MV-4-11 (cell line): ENCODE measurements at regions not wholly inside any gene's neighbourhood (a gene's known extent, or its start where the extent isn't known, plus 50 kb on each side); places are given as distances from the start of the nearest gene placed in this dataset.

ENCODE experiments used
- DNase-seq: peaks from one replicate; lab custom pipeline; 2025; lab: John Stamatoyannopoulos, UW

DNA sequence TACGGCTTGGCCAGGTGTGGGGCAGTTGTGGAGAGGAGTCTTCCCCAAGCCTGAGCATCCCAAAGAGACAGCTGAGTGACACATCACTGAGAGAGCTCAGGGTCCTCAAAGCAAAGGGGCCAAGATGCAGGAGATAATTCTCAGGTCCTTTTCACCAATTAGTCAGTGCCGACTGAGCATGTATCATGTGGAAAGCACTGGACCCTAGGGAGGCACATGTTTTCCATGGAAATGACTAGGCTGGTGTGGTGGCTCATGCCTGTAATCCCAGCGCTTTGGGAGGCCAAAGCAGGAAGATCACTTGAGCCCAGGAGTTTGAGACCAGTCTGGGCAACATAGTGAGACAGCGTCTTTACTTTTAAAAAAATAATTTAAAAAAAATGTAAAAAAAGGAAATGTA, 67.3 kb upstream of the PRPS1 start:
- no peak for DNase-seq

DNA sequence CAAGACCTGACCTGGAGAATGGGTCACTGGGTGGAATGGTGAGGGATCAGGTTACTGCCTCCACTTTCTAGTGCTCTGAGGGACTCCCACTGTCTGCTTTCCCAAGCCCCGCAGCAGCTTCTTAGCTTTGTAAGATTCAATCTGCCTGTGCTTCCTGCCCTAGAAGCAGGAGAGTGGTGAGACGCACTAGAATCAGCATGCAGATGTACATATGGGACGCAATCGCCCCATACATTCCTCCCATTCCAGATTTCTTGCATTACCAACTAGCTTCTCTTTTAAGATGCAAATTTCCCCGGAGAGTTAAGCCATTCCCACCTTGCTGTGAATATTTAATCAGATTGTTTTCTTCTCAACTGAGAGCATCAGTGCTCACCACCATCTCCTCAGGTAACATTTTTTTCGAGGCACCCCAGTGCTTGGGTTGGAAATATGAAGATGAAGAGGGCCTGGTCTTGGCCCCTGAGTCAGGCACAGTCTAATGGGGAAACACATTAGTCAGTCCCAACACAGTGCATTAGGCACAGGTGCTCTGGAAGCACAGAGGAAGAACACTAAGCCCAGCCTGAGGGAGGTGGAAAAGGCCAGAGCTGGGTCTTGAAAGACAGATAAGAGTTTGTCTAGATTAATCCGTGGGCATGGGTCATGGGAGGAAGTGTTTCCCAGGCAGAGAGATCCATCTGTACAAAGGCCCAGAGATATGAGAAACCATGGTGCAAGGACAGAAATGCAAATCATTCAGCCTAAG, 66.7 kb upstream of the PRPS1 start:
- DNase-seq = no peak

DNA sequence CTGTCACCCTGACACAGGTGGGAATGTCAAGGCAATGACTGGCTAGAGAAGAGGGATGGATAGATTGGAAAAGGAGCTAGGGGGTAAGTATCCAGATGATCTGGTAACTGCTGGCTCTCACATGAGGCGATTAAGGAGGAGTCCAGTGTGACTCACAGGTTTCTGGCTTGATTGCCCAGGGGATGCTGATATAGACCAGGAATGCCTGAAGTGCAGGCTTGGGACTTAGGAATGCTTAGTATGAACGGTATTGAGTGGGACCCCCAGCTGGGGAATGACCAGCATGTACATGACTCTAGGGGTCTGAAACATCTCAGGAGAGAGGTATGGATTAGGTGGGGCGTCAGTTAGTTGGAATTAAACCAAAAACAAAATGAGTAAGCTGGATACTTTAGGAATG, 65.8 kb upstream of the PRPS1 start:
- no peak for DNase-seq

DNA sequence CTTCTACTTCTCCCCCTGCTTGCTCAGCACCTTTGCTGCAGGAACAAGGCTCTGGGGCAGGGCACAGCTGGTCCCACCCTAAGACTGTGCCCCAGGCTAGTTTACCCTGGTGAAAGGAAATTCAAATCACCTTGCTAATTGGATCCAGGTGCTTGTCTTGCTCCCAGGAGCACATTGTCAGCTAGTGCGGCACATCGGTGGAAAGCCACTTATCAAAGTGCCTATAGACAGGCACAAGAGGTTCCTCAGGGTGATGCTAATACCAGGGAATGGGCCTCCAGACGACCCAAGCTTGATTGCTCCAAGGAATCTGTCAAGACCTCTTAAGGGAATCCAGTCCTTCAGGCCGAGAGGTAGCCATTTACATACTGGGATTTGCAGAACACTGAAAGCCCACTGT, 64.5 kb upstream of the PRPS1 start:
- DNase-seq = no peak

DNA sequence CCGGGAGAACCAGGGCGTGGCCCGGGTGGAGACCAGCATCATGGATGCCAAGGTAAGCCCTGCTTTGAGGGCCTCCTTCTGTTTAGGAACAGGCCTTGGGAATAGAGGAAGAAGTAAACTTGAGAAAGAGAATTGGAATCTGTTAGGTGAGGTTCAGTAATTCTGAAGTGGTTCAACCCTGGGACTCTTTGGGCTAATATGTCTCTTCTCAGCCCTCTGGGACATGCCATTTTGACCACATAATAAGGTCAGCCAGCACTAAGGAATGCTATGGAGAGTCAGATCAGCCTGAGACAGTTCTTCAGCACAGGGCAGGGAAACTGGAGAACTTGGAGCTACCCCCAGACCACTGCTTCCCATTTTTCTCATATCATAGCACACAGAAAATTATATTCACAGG, 63.3 kb upstream of the PRPS1 start:
- DNase-seq = no peak

DNA sequence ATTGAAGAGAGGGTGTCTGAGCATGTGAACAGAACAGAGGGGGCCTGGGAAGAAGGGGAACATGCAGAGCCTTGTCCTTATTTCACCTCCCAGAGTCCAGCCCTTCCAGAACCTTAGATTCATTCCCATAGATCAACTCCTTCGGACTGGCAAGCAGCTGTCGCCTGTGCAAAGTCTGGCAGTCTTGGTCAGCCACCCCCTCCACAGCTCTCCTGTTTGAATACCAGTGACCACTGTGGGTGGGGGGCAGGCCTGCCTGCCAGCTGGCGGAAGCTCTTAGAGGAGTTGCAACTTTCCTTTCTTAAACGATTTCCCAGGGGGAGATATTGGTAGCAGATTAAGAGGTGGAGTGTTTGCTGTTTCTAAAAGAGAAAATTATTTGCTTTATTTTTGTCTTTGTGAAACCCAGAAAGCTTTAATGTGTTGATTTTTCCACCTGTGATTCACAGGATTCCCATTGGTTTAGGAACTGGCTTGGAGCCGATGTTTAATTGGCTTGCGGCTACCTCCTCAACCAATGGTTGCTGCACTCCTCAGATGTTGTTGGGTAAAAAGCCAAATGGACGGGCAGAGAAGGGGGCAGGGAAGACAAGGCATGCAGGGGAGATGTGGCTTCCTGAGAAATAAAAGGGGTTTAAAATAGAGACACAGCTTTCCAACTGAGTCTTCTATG, 62.2 kb upstream of the PRPS1 start:
- DNase-seq = no peak

DNA sequence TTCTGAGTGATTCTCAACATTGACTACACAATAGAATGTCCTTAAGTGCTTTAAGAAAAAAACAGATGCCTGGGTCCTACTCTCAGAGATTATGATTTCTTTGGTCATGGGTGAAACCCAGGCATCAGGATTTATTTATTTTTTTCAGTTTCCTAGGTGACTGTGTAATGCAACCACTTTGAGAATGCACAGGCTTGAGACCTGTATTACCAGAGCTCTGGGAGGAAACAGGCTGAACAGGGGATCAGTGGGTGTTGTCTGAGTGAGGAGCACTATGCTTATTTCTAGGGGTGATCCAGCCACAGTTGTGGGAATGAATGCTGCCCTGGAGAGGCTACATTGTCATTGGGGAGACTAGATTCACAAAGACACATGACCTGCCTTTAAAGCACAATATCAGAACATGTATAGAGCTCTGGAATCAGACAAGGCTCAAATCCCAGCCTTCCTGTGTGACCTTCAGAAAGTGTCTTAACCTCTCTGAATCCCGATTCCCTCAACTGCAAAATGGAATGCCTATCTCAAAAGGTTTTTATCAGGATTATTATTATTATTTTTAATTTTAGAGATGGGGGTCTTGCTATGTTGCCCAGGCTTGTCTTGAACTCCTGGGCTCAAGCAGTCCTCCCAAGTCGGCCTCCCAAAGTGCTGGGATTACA, 61.6 kb upstream of the PRPS1 start:
- DNase-seq = no peak

DNA sequence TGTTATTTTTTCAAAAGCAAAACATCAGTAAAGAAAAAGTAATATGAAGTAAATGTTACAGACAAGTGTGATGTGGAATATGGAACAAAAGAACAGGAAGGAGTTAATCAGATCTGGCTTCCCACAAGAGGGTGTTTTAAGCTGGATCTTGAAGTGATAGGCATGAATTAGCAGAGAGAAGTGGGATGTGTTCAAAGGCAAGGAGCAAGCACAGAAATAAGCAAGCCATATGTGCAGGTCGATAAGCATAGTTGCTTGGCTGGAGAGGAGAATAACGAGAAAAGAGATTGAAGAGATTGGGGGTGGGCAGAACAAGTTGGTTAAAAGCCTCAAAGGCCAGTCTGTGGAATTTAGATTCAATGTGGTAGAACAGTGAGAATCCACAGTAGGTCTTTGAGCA, 60.9 kb upstream of the PRPS1 start:
- DNase-seq = no peak

DNA sequence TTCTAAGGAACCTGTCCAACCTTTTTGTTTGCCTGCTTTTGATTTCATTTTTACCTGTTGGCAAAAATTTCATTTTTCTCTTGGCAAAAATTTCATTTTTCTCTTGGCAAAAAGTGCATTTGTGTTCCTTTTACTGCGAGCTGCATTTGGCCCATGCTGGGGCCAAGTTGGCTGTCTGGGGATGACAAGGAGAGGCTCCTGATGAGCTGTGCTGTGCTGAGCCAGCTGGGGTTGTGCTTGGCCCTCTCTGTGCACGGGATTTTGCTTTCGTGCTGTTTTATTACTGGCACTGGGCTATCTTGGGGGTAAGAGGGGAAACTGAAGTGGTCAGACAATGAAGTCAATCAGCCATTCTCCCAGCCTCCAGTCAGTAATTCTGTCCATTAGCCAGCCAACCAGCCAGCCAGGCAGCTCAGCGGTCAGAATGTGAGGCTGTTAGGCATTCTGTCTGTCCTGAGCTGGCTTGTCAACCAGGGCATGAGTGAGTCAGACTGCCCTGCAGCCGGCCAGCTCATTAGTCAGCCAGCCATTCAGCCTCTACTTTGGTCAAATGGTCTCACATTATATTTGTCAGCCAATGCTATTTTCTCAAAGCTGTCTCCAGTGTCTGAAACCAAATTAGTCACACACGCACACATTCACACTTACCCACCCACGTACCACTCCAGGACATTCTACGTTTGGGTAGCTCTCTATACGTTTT, 56.9 kb upstream of the PRPS1 start:
- no peak for DNase-seq

DNA sequence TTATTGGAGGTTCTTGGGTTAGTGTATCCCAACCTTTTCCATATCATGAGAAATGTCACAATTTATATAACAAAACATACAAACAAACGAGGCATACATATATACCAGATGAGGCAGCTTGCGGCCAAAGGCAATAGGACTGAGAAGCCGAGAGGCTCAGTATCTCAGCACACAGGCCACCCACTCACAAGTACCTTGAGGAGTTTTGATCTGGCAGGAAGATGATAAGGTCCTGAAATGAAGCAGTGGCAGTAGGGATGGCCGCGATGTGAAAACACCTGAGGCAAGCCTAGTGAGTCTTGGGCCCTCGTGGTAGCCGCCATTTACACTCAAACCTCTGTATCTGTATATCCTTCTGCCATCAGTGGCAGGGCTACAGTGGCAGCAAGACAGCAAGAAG, 55.3 kb upstream of the PRPS1 start:
- no peak for DNase-seq

DNA sequence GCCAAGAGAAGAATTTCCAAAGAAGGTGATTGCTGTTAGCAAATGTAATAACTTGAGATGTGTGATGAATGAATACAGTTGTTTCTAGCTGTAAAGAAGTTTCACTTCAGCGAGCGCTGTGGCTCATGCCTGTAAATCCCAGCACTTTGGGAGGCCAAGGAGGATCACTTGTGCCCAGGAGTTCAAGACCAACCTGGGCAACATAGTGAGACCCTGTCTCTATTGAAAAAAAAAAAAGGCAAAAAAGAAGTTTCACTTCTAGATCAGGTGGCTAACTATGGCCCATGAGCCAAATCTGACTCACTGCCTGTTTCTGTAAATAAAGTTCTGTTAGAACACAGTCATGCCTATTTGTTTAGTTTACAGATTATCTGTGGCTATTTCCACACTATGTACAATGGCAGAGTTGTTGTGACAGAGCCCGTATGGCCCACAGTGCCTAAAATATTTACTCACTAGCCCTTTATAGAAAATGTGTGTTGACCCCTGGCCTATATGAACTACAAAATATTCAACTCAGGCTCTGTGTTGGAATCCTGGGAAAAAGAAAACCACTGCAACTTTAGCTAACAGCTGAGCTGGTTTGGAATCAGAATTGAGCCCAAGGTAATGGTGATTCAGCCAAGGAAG, 54.1 kb upstream of the PRPS1 start:
- DNase-seq = no peak

DNA sequence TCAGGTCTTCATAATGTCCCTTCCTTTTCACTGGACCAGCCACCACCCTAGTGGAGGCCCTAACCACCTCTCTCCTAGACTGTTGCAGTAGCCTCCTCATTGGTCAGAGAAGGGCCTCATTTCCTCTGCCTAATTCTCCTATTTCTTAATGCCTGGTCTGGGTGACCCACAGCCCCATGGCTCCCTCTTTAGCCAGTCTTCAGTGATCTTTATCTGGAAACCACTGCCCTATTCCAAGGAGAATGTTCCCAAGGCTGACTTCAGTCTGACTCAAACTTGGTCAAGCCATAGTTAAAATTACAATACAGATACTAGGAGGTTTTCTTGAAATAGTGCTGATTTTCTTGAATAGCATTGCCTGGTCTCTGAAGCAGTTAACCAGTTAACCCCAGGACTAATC, 53.6 kb upstream of the PRPS1 start:
- no peak for DNase-seq

DNA sequence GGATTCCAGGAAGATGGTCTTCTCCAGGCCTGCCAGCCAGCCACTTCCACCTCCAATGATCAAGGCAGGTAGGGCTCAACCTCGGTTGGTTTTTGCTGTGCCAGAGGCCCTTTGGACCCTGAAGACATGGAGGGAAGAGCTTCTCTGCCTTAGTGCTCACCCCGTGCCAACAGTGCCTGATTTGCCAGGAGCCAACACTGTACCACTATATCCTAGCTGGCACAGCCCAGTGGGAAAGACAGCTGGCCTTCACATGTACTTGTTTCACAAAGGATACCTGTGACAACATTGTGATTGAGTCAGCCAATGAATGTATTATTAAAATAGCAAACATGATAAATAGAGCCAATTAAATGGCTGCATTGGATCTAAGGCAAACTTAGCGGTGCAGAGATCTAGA, 51.9 kb upstream of the PRPS1 start:
- no peak for DNase-seq

DNA sequence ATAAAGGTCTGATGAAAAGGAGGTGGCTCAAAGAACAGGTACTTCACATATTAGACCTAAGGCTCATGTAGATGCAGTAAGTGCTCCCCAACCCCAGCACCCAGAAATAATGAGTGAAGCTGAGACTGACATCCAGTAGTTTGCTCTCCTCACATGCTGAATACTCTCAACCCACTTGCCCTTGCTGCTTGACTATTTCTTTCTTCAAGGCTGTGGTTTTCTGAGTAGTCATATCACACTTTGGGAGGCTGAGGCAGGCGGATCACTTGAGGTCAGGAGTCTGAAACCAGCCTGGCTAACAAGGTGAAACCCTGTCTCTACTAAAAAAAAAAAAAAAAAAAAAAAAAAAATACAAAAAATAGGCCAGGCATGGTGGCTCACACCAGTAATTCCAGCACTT, 51.5 kb upstream of the PRPS1 start:
- DNase-seq = no peak

DNA sequence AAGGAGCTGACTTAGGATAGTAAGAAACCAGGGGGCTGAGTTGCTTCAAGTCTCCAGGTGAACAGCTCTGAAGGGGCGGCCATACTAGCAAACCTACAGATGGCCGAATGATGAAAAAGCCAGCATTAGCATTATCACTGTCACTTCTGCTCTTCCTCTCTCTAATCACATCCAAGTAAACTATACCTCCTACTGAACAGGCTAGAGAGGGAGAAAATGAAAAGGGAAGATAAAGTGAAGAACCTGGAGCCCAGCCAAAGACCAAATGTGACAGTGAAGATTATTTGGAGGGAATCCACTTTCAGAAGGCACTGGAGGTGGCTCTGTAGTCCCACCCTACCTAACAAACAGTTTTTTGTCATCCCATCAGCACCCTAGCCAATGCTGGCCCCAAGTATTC, 50.4 kb upstream of the PRPS1 start:
- DNase-seq = no peak
